Muscle of leg (tissue), 3 donors: ENCODE measurements at regions not wholly inside any gene's neighbourhood (a gene's known extent, or its start where the extent isn't known, plus 50 kb on each side); places are given as distances from the start of the nearest gene placed in this dataset.

Source experiments
- DNase-seq: peaks from one replicate; pipeline ENCODE4 v3.0.0; 2013
- H3K27ac ChIP-seq: one replicate; pipeline ENCODE4 v1.5.1; 2013; ENCODE audit warnings: mild to moderate bottlenecking, low read length, control low read depth
- H3K27me3 ChIP-seq: one replicate; pipeline ENCODE4 v1.6.1; 2013; ENCODE audit warnings: low read length; ENCODE audit not compliant: control insufficient read depth, insufficient read depth
- H3K36me3 ChIP-seq: one replicate; pipeline ENCODE4 v1.6.1; 2013; ENCODE audit warnings: low read length; ENCODE audit not compliant: control insufficient read depth, insufficient read depth
- H3K4me1 ChIP-seq: one replicate; pipeline ENCODE4 v1.6.1; 2013; ENCODE audit warnings: low read length; ENCODE audit not compliant: control insufficient read depth, insufficient read depth
- H3K4me3 ChIP-seq: one replicate; pipeline ENCODE4 v1.5.1; 2013; ENCODE audit warnings: low read length, control low read depth
- H3K9me3 ChIP-seq: replicated peaks from 2 replicates; pipeline ENCODE4 v1.6.1; 2013; ENCODE audit warnings: low read depth, low read length; ENCODE audit not compliant: control insufficient read depth
- WGBS: methylation state at CpG from one replicate; pipeline ENCODE4 v1.1.5; 2013; ENCODE audit warnings: missing lambda C conversion rate; ENCODE audit not compliant: insufficient coverage; 5-methylcytosine and 5-hydroxymethylcytosine counted together

DNA sequence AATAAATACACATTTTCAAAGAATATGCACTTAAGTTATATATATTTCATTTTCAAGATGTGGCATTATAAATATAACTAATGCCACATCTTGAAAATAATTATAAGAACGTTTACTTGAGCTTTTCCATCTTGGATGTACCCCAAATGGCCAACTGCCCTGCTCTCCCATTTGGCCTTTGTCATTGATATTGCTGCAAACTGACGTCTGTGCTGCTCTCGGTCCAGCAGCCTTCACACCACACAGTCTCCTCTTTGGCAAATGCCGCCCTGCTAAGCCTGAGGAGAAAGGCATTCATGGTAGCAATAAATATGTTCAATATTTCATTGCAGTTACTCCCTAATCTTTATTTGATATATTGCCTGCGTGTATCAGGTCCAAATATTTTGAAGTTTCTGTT lies 384.6 kb upstream of the ADARB2 start:
- WGBS, result no CpG with 5 or more reads among the region's 5 CpGs
- peaks cover 2% of the 10 kb centered on the region for H3K27me3 ChIP-seq
- H3K9me3 ChIP-seq, result peaks cover 2% of the 10 kb centered on the region

GRCh38 chr10:2121315-2121714 lies 384.0 kb upstream of the ADARB2 start:
- Histone ChIP-seq H3K27ac (no peak overlapping the region), H3K4me1 (no peaks in the 10 kb centered on the region), H3K36me3 (no peaks in the 10 kb centered on the region), H3K9me3 (peaks cover 2% of the 10 kb centered on the region), H3K27me3 (peaks cover 2% of the 10 kb centered on the region), H3K4me3 (no peak overlapping the region)
- no peak for DNase-seq
- WGBS, result no CpG with 5 or more reads among the region's 1 CpG

More for the DNA sequence above, 384.6 kb upstream of the ADARB2 start:
- Histone ChIP-seq H3K27ac (no peak overlapping the region), H3K36me3 (no peaks in the 10 kb centered on the region), H3K4me3 (no peak overlapping the region), H3K4me1 (no peaks in the 10 kb centered on the region)
- no peak for DNase-seq

DNA sequence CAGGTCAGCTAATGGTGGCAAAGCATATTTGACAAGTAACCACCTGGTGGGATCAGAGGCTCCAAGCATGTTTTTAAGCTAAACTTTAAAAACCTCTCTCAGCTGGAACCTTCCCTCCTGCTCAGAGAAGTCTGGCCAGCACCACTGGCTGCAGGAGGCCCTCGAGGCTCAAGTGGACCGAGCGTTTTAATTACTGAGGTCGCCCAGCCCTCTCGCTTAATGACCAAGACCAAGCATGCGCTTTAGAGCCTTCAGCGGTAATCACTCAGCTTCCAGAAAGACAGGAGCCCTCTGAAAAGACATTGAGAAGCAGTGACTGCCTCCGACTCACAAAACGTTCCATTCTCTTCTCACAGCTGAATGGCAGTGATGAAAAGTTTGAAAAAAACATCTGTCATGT lies 383.4 kb upstream of the ADARB2 start:
- peaks cover 2% of the 10 kb centered on the region for H3K27me3 ChIP-seq
- no peak overlapping the region for H3K27ac ChIP-seq
- peaks cover 2% of the 10 kb centered on the region for H3K9me3 ChIP-seq
- no peaks in the 10 kb centered on the region for H3K36me3 ChIP-seq
- H3K4me3 ChIP-seq, result no peak overlapping the region
- no peaks in the 10 kb centered on the region for H3K4me1 ChIP-seq
- no peak for DNase-seq
- 39% methylated on average over 6 of the region's 9 CpGs for WGBS

- H3K4me1 ChIP-seq, result no peaks in the 10 kb centered on the region
- WGBS, result 75% methylated on average over 5 of the region's 6 CpGs
- no peak overlapping the region for H3K4me3 ChIP-seq
- peaks cover 2% of the 10 kb centered on the region for H3K9me3 ChIP-seq
- DNase-seq, result no peak
- H3K27me3 ChIP-seq, result peaks cover 2% of the 10 kb centered on the region
- H3K27ac ChIP-seq, result no peak overlapping the region
- H3K36me3 ChIP-seq, result no peaks in the 10 kb centered on the region
Observed at GRCh38 chr10:2119316-2119715, 382.0 kb upstream of the ADARB2 start.

DNA sequence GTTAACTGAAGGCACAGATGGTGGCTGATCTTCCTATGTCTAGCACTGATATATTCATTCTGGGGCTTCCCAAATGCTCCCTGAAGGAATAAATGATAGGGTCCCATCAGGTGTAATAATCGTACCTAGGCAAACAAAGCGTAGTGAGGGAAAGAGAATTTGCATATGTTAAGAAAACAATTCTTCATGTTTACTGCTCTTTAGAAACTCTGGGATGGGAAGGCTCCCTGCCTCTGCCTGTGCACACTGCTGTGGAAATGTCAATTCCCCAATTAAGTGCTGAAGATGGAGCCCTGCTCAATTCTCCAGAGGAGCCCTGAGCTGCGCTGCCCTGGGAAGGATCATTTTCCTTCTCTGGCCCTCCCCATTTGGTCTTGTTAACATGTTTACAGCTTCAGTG lies 380.9 kb upstream of the ADARB2 start:
- no CpG with 5 or more reads among the region's 3 CpGs for WGBS
- Histone ChIP-seq H3K9me3 (peaks cover 2% of the 10 kb centered on the region), H3K36me3 (no peaks in the 10 kb centered on the region), H3K27me3 (peaks cover 2% of the 10 kb centered on the region), H3K4me3 (no peak overlapping the region), H3K4me1 (no peaks in the 10 kb centered on the region), H3K27ac (no peak overlapping the region)
- DNase-seq, result no peak

DNA sequence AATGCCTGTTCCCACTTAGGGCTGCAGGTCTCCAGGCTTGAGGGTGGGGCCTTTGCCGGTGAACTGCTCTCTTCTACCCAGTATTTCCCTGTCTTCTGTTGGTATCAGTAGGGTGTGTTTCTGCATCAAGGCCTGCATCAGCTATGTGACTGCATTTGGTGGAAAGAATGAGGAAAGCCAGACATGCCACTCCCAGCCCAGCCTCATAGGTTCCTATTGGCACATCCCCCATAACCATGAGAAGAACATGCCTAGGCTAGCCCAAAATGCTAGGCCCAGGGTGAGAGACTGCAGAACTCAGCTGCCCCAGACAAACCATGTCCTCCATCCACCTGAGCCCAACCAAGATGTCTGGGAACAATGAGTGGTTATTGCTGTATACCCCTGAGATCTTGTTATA lies 380.3 kb upstream of the ADARB2 start:
- no peak for DNase-seq
- no peak overlapping the region for H3K27ac ChIP-seq
- peaks cover 2% of the 10 kb centered on the region for H3K9me3 ChIP-seq
- no peaks in the 10 kb centered on the region for H3K36me3 ChIP-seq
- no peak overlapping the region for H3K4me3 ChIP-seq
- H3K27me3 ChIP-seq, result peaks cover 2% of the 10 kb centered on the region
- H3K4me1 ChIP-seq, result no peaks in the 10 kb centered on the region
- whole genome bisulfite sequencing, result no CpG with 5 or more reads among the region's 1 CpG

DNA sequence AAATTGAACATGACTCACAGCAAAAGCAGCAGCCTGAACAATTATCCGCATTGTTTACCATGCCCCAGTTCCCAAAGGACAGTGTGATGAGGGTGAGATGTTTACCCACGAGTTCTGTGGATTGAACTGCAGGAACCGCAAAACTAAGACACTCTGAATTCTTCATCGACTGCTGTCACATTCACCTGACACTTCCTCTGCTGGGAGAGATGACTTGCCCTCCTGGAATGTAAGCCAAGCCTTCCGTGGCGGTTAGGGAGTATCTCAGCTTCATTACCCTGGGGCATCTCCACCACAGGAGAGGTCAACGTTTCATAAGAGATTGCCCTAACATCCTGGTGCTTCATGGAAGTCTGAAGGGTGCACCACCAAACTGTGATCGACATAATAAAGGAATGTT lies 374.6 kb upstream of the ADARB2 start:
- Histone ChIP-seq H3K27me3 (no peaks in the 10 kb centered on the region), H3K9me3 (peaks cover under 1% of the 10 kb centered on the region), H3K4me1 (no peaks in the 10 kb centered on the region), H3K4me3 (no peak overlapping the region), H3K36me3 (no peaks in the 10 kb centered on the region), H3K27ac (no peak overlapping the region)
- no peak for DNase-seq
- WGBS, result 66% methylated on average over 4 of the region's 8 CpGs

DNA sequence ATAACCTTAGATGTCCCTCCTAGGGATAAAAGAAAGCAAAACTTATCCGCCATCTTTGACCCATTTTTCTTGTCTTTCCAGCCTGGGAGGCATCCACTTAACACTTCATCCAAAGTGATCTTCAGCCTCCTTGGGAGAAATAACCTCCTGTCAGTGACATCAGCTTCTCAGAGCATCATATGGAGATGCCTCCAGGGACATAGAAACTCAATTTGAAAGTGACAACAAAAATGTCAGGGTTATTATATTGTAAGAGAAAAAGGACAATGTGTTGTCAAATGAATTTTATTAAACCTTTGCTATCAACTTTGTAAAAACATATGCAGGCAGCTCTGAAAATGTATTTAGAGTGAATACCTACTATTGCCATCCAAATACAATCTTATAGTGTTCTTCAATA lies 371.2 kb upstream of the ADARB2 start:
- Histone ChIP-seq H3K9me3 (no peaks in the 10 kb centered on the region), H3K36me3 (no peaks in the 10 kb centered on the region), H3K4me1 (no peaks in the 10 kb centered on the region), H3K4me3 (no peak overlapping the region), H3K27me3 (no peaks in the 10 kb centered on the region), H3K27ac (no peak overlapping the region)
- no peak for DNase-seq
- 100% methylated on average over 1 of the region's 1 CpG for WGBS

DNA sequence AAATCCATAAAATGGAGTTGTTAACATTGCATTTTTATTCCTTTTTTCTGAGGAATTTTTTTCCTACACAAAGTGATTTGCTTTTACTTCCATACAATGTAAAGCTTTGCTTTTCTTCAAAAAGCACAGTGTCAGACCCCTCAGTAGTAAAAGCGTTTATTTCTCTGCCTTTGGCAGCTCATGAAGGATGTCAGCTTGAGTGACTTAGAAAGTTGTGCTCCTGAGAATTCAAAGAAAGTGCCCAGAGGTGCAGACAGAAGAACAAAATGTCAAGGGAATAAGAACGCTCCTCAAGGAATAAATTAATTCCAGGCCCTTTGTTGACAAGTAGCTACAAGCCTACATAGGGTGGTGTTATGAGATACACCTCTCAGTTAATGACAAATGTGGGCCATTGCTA lies 369.3 kb upstream of the ADARB2 start:
- Histone ChIP-seq H3K27me3 (no peaks in the 10 kb centered on the region), H3K4me3 (no peak overlapping the region), H3K9me3 (no peaks in the 10 kb centered on the region), H3K4me1 (no peaks in the 10 kb centered on the region), H3K36me3 (no peaks in the 10 kb centered on the region), H3K27ac (no peak overlapping the region)
- WGBS, result no CpG with 5 or more reads among the region's 2 CpGs
- no peak for DNase-seq

GRCh38 chr10:2099321-2099720 lies 362.0 kb upstream of the ADARB2 start:
- H3K36me3 ChIP-seq, result no peaks in the 10 kb centered on the region
- DNase-seq, result no peak
- H3K27ac ChIP-seq, result no peak overlapping the region
- no peaks in the 10 kb centered on the region for H3K9me3 ChIP-seq
- WGBS, result 90% methylated on average over 16 of the region's 16 CpGs
- H3K4me1 ChIP-seq, result no peaks in the 10 kb centered on the region
- no peak overlapping the region for H3K4me3 ChIP-seq
- no peaks in the 10 kb centered on the region for H3K27me3 ChIP-seq

DNA sequence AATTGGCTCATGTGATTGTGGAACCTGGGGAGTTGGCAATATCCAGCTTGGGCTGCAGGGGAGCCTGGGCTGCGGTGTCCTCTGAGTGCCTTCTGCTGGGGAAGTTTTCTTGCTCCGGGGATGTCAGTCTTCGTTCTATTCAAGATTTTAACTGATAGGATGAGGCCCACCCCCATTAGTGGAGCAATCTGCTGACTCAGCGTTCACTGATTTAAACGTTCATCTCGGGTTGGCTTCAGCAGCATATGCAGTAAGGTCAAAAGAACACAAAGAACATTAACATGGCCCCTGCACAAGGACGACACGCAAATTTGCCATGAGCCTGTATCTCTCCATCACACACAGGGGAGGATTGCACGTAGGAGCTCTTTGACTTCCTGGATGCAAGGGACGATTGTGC lies 360.6 kb upstream of the ADARB2 start:
- Histone ChIP-seq H3K9me3 (no peaks in the 10 kb centered on the region), H3K4me1 (no peaks in the 10 kb centered on the region), H3K36me3 (no peaks in the 10 kb centered on the region), H3K27ac (no peak overlapping the region), H3K4me3 (no peak overlapping the region), H3K27me3 (no peaks in the 10 kb centered on the region)
- DNase-seq, result no peak
- WGBS, result 86% methylated on average over 8 of the region's 10 CpGs
